ENCODE measurements at regions not wholly inside any gene's neighbourhood (a gene's known extent, or its start where the extent isn't known, plus 50 kb on each side); places are given as distances from the start of the nearest gene placed in this dataset.
"Not testable (repeated sequence)": the region's sequence is repeated elsewhere in the genome, so short reads cannot be mapped to it uniquely, and the experiment has no call there.

GRCh38 chr21:7933923-7934322 is 2587.5 kb upstream of the TPTE start:
- BruUV-seq (replicated peaks), result no TSS peak
- Histone ChIP-seq H3K27me3 (ENCODE audit: control insufficient read depth in 2 of 2, insufficient read depth in 2 of 2, low read length in 2 of 2) (no peaks in the 10 kb centered on the region), H2AFZ (ENCODE audit: low read depth, low read length) (no peak overlapping the region), H3K9me3 (replicated peaks; ENCODE audit: control insufficient read depth, insufficient read depth, low read depth, low read length) (no peaks in the 10 kb centered on the region; the same call in 1 of the 2 replicates), H4K20me1 (replicated peaks; ENCODE audit: control insufficient read depth, insufficient read depth, low read length) (no peaks in the 10 kb centered on the region), H3K9me1 (ENCODE audit: control insufficient read depth, insufficient read depth, low read length) (no peaks in the 10 kb centered on the region), H3K4me2 (ENCODE audit: insufficient read depth, low read length) (no peak overlapping the region), H3K36me3 (ENCODE audit: control insufficient read depth, insufficient read depth, low read length) (no peaks in the 10 kb centered on the region), H3K4me1 (replicated peaks in 1 of 2; ENCODE audit: control insufficient read depth in 2 of 2, insufficient read depth in 2 of 2, low read length in 2 of 2) (no peaks in the 10 kb centered on the region), H3K27ac (ENCODE audit: extremely low read depth, low read depth, low read length) (no peak overlapping the region), H3K79me2 (ENCODE audit: control insufficient read depth, insufficient read depth, low read length) (no peaks in the 10 kb centered on the region), H3K4me3 (no peak overlapping the region), H3K9ac (ENCODE audit: insufficient read depth in 1 of 2, low read depth in 2 of 2, low read length in 2 of 2) (no peak overlapping the region)
- TF ChIP-seq ETV1 (tag; conservative IDR thresholded peaks at IDR 0.05; ENCODE audit: low read depth) (no peak), MLLT1 (IDR thresholded peaks at IDR 0.05) (no peak), ZBTB8A (IDR thresholded peaks at IDR 0.05; ENCODE audit: partially characterized antibody) (no peak), CHD2 (IDR thresholded peaks at IDR 0.05; ENCODE audit: low read depth, low read length) (no peak), POLR2G (IDR thresholded peaks at IDR 0.05; ENCODE audit: low read depth, low read length) (no peak), TOE1 (IDR thresholded peaks at IDR 0.05; ENCODE audit: borderline replicate concordance) (no peak), TOE1 (CRISPR knock-in tag; IDR thresholded peaks at IDR 0.05; ENCODE audit: borderline replicate concordance, low read depth) (no peak), GTF2A2 (tag; IDR thresholded peaks at IDR 0.05) (no peak), ZBTB12 (CRISPR knock-in tag; IDR thresholded peaks at IDR 0.05) (no peak)
- ATAC-seq (no peak), FAIRE-seq (no peak), DNase-seq (ENCODE audit: extremely low read depth in 1 of 4, low spot score in 3 of 4) (no peak)
- WGBS (ENCODE audit: insufficient coverage, low coverage, missing lambda C conversion rate), result under 1% methylated on average over 15 of the region's 15 CpGs
- ChIA-PET POLR2A (no interaction called here), CTCF (ENCODE audit: low intra/inter-chr PET ratio) (no interaction called here)
- in situ Hi-C loops (cut with MboI) (no loop called here), intact Hi-C loops (cut with micrococcal nuclease) (no loop called here)

GRCh38 chr21:7937297-7937696 is 2584.1 kb upstream of the TPTE start:
- H3K27ac ChIP-seq (ENCODE audit: extremely low read depth, low read depth, low read length); H3K9ac ChIP-seq (ENCODE audit: insufficient read depth in 1 of 2, low read depth in 2 of 2, low read length in 2 of 2); H3K4me1 ChIP-seq (replicated peaks in 1 of 2; ENCODE audit: control insufficient read depth in 2 of 2, insufficient read depth in 2 of 2, low read length in 2 of 2); H4K20me1 ChIP-seq (replicated peaks; ENCODE audit: control insufficient read depth, insufficient read depth, low read length); H3K27me3 ChIP-seq (ENCODE audit: control insufficient read depth in 2 of 2, insufficient read depth in 2 of 2, low read length in 2 of 2); H3K9me3 ChIP-seq (replicated peaks; ENCODE audit: control insufficient read depth, insufficient read depth, low read depth, low read length); intact Hi-C loops (cut with micrococcal nuclease); CTCF ChIA-PET (ENCODE audit: low intra/inter-chr PET ratio); H3K9me1 ChIP-seq (ENCODE audit: control insufficient read depth, insufficient read depth, low read length); H3K36me3 ChIP-seq (ENCODE audit: control insufficient read depth, insufficient read depth, low read length); DNase-seq (ENCODE audit: extremely low read depth in 1 of 4, low spot score in 3 of 4); H2AFZ ChIP-seq (ENCODE audit: low read depth, low read length); H3K4me2 ChIP-seq (ENCODE audit: insufficient read depth, low read length); FAIRE-seq; in situ Hi-C loops (cut with MboI); H3K79me2 ChIP-seq (ENCODE audit: control insufficient read depth, insufficient read depth, low read length); BruUV-seq (replicated peaks); POLR2A ChIA-PET; H3K4me3 ChIP-seq; ATAC-seq: not testable (repeated sequence)
- 3% methylated on average over 13 of the region's 13 CpGs for whole genome bisulfite sequencing (ENCODE audit: insufficient coverage, low coverage, missing lambda C conversion rate)
